ENCODE measurements at regions not wholly inside any gene's neighbourhood (a gene's known extent, or its start where the extent isn't known, plus 50 kb on each side); places are given as distances from the start of the nearest gene placed in this dataset.

GRCh38 chr11:95363164-95363563 lies 132.2 kb upstream of the SESN3 start:
- DNase-seq = no peak
- Histone ChIP-seq H3K36me3 (ENCODE audit: control insufficient read depth, insufficient read depth, low read length) (no peaks in the 10 kb centered on the region), H3K79me1 (ENCODE audit: low read length) (no peaks in the 10 kb centered on the region), H4K5ac (ENCODE audit: low read length) (no peak overlapping the region), H2AK5ac (ENCODE audit: low read length) (no peak overlapping the region), H2BK5ac (ENCODE audit: low read length) (no peak overlapping the region), H3K56ac (ENCODE audit: low read length) (no peak overlapping the region), H4K8ac (ENCODE audit: low read depth, low read length) (no peak overlapping the region), H3K4me2 (ENCODE audit: low read length) (no peak overlapping the region), H3K4me1 (ENCODE audit: control insufficient read depth, low read depth, low read length) (peaks cover 3% of the 10 kb centered on the region), H2BK120ac (ENCODE audit: low read depth, low read length) (no peak overlapping the region), H3K18ac (ENCODE audit: low read length) (no peak overlapping the region), H3K27me3 (ENCODE audit: insufficient read depth, low read length, poor library complexity) (no peaks in the 10 kb centered on the region), H3K9ac (ENCODE audit: low read length) (no peak overlapping the region), H3K23ac (ENCODE audit: low read length) (no peak overlapping the region), H3K4me3 (ENCODE audit: low read length) (no peak overlapping the region), H2BK15ac (replicated peaks; ENCODE audit: low read depth) (no peak overlapping the region), H3K27ac (ENCODE audit: low read depth, low read length) (no peak overlapping the region), H3K4ac (ENCODE audit: low read depth, low read length) (no peak overlapping the region), H3K79me2 (ENCODE audit: control insufficient read depth, insufficient read depth, low read length) (no peaks in the 10 kb centered on the region)
- WGBS (ENCODE audit: extremely low coverage, insufficient coverage, low lambda C conversion rate) = no CpG with 5 or more reads among the region's 3 CpGs

GRCh38 chr11:95361180-95361579 lies 130.2 kb upstream of the SESN3 start:
- Histone ChIP-seq H3K9ac (ENCODE audit: low read length) (no peak overlapping the region), H4K5ac (ENCODE audit: low read length) (no peak overlapping the region), H3K79me2 (ENCODE audit: control insufficient read depth, insufficient read depth, low read length) (no peaks in the 10 kb centered on the region), H3K4me1 (ENCODE audit: control insufficient read depth, low read depth, low read length) (peaks cover 3% of the 10 kb centered on the region), H2BK120ac (ENCODE audit: low read depth, low read length) (no peak overlapping the region), H3K4ac (ENCODE audit: low read depth, low read length) (no peak overlapping the region), H3K23ac (ENCODE audit: low read length) (no peak overlapping the region), H3K27ac (ENCODE audit: low read depth, low read length) (no peak overlapping the region), H2BK5ac (ENCODE audit: low read length) (no peak overlapping the region), H4K8ac (ENCODE audit: low read depth, low read length) (no peak overlapping the region), H3K18ac (ENCODE audit: low read length) (no peak overlapping the region), H3K56ac (ENCODE audit: low read length) (no peak overlapping the region), H3K36me3 (ENCODE audit: control insufficient read depth, insufficient read depth, low read length) (no peaks in the 10 kb centered on the region), H3K27me3 (ENCODE audit: insufficient read depth, low read length, poor library complexity) (no peaks in the 10 kb centered on the region), H3K79me1 (ENCODE audit: low read length) (no peaks in the 10 kb centered on the region), H3K4me3 (ENCODE audit: low read length) (no peak overlapping the region), H2AK5ac (ENCODE audit: low read length) (no peak overlapping the region), H3K4me2 (ENCODE audit: low read length) (no peak overlapping the region), H2BK15ac (replicated peaks; ENCODE audit: low read depth) (no peak overlapping the region)
- DNase-seq = no peak
- WGBS (ENCODE audit: extremely low coverage, insufficient coverage, low lambda C conversion rate) = no CpG with 5 or more reads among the region's 2 CpGs

- DNase-seq = no peak
- H3K23ac ChIP-seq (ENCODE audit: low read length) = no peak overlapping the region
- no peak overlapping the region for H4K8ac ChIP-seq (ENCODE audit: low read depth, low read length)
- H2BK15ac ChIP-seq (replicated peaks; ENCODE audit: low read depth) = no peak overlapping the region
- no peaks in the 10 kb centered on the region for H3K79me1 ChIP-seq (ENCODE audit: low read length)
- no CpG with 5 or more reads among the region's 8 CpGs for WGBS (ENCODE audit: extremely low coverage, insufficient coverage, low lambda C conversion rate)
- no peak overlapping the region for H3K4me2 ChIP-seq (ENCODE audit: low read length)
- no peak overlapping the region for H3K4me3 ChIP-seq (ENCODE audit: low read length)
- no peaks in the 10 kb centered on the region for H3K36me3 ChIP-seq (ENCODE audit: control insufficient read depth, insufficient read depth, low read length)
- H2BK5ac ChIP-seq (ENCODE audit: low read length) = no peak overlapping the region
- H3K27me3 ChIP-seq (ENCODE audit: insufficient read depth, low read length, poor library complexity) = no peaks in the 10 kb centered on the region
- H4K5ac ChIP-seq (ENCODE audit: low read length) = no peak overlapping the region
- no peak overlapping the region for H3K9ac ChIP-seq (ENCODE audit: low read length)
- H3K4ac ChIP-seq (ENCODE audit: low read depth, low read length) = no peak overlapping the region
- no peak overlapping the region for H3K56ac ChIP-seq (ENCODE audit: low read length)
- H3K4me1 ChIP-seq (ENCODE audit: control insufficient read depth, low read depth, low read length) = peaks cover 3% of the 10 kb centered on the region
- H2AK5ac ChIP-seq (ENCODE audit: low read length) = no peak overlapping the region
- H3K27ac ChIP-seq (ENCODE audit: low read depth, low read length) = no peak overlapping the region
- peak overlapping the region; percentile 51 for H3K18ac ChIP-seq (ENCODE audit: low read length)
- H2BK120ac ChIP-seq (ENCODE audit: low read depth, low read length) = no peak overlapping the region
- no peaks in the 10 kb centered on the region for H3K79me2 ChIP-seq (ENCODE audit: control insufficient read depth, insufficient read depth, low read length)
These were observed 129.5 kb upstream of the SESN3 start for GRCh38 chr11:95360377-95361075.

- no peak overlapping the region for H4K8ac ChIP-seq (ENCODE audit: low read depth, low read length)
- no peaks in the 10 kb centered on the region for H3K36me3 ChIP-seq (ENCODE audit: control insufficient read depth, insufficient read depth, low read length)
- no peak overlapping the region for H3K9ac ChIP-seq (ENCODE audit: low read length)
- H3K56ac ChIP-seq (ENCODE audit: low read length) = no peak overlapping the region
- H3K18ac ChIP-seq (ENCODE audit: low read length) = no peak overlapping the region
- no peak overlapping the region for H2BK15ac ChIP-seq (replicated peaks; ENCODE audit: low read depth)
- no peak overlapping the region for H2BK120ac ChIP-seq (ENCODE audit: low read depth, low read length)
- H3K4me3 ChIP-seq (ENCODE audit: low read length) = no peak overlapping the region
- H3K27me3 ChIP-seq (ENCODE audit: insufficient read depth, low read length, poor library complexity) = no peaks in the 10 kb centered on the region
- H4K5ac ChIP-seq (ENCODE audit: low read length) = no peak overlapping the region
- DNase-seq = peak; percentile 40
- no peaks in the 10 kb centered on the region for H3K79me2 ChIP-seq (ENCODE audit: control insufficient read depth, insufficient read depth, low read length)
- no peaks in the 10 kb centered on the region for H3K79me1 ChIP-seq (ENCODE audit: low read length)
- H3K27ac ChIP-seq (ENCODE audit: low read depth, low read length) = no peak overlapping the region
- H3K4me1 ChIP-seq (ENCODE audit: control insufficient read depth, low read depth, low read length) = peaks cover 3% of the 10 kb centered on the region
- H2BK5ac ChIP-seq (ENCODE audit: low read length) = no peak overlapping the region
- H3K4me2 ChIP-seq (ENCODE audit: low read length) = no peak overlapping the region
- no peak overlapping the region for H2AK5ac ChIP-seq (ENCODE audit: low read length)
- H3K23ac ChIP-seq (ENCODE audit: low read length) = no peak overlapping the region
- H3K4ac ChIP-seq (ENCODE audit: low read depth, low read length) = no peak overlapping the region
- no CpG with 5 or more reads among the region's 2 CpGs for WGBS (ENCODE audit: extremely low coverage, insufficient coverage, low lambda C conversion rate)
These were observed 128.8 kb upstream of the SESN3 start for GRCh38 chr11:95359756-95360155.

GRCh38 chr11:95359341-95359663 lies 128.3 kb upstream of the SESN3 start:
- no peak for DNase-seq
- Histone ChIP-seq H3K4me2 (ENCODE audit: low read length) (no peak overlapping the region), H3K18ac (ENCODE audit: low read length) (no peak overlapping the region), H2BK120ac (ENCODE audit: low read depth, low read length) (no peak overlapping the region), H4K5ac (ENCODE audit: low read length) (no peak overlapping the region), H3K23ac (ENCODE audit: low read length) (no peak overlapping the region), H2BK5ac (ENCODE audit: low read length) (no peak overlapping the region), H2AK5ac (ENCODE audit: low read length) (no peak overlapping the region), H4K8ac (ENCODE audit: low read depth, low read length) (no peak overlapping the region), H3K9ac (ENCODE audit: low read length) (no peak overlapping the region), H3K79me1 (ENCODE audit: low read length) (no peaks in the 10 kb centered on the region), H3K27me3 (ENCODE audit: insufficient read depth, low read length, poor library complexity) (no peaks in the 10 kb centered on the region), H3K4me3 (ENCODE audit: low read length) (no peak overlapping the region), H2BK15ac (replicated peaks; ENCODE audit: low read depth) (no peak overlapping the region), H3K27ac (ENCODE audit: low read depth, low read length) (no peak overlapping the region), H3K4ac (ENCODE audit: low read depth, low read length) (no peak overlapping the region), H3K79me2 (ENCODE audit: control insufficient read depth, insufficient read depth, low read length) (no peaks in the 10 kb centered on the region), H3K36me3 (ENCODE audit: control insufficient read depth, insufficient read depth, low read length) (no peaks in the 10 kb centered on the region), H3K56ac (ENCODE audit: low read length) (no peak overlapping the region), H3K4me1 (ENCODE audit: control insufficient read depth, low read depth, low read length) (peaks cover 3% of the 10 kb centered on the region)
- no CpG with 5 or more reads among the region's 1 CpG for WGBS (ENCODE audit: extremely low coverage, insufficient coverage, low lambda C conversion rate)

Data from mesendoderm (in vitro differentiated cells).